ENCODE measurements at regions not wholly inside any gene's neighbourhood (a gene's known extent, or its start where the extent isn't known, plus 50 kb on each side); places are given as distances from the start of the nearest gene placed in this dataset.
"Not testable (repeated sequence)": the region's sequence is repeated elsewhere in the genome, so short reads cannot be mapped to it uniquely, and the experiment has no call there.

- FAIRE-seq (no peak), DNase-seq (ENCODE audit: insufficient read length, low spot score) (no peak)
- TF ChIP-seq CTCF (IDR thresholded peaks at IDR 0.05; ENCODE audit: insufficient read depth, missing control alignments): no peak
Measured at GRCh38 chr14:105894125-105894977, 368.0 kb downstream of the TMEM121 start.

GRCh38 chr14:105894978-105895881, 368.8 kb downstream of the TMEM121 start:
- DNase-seq (ENCODE audit: insufficient read length, low spot score) (no peak), FAIRE-seq (no peak)
- no peak for TF ChIP-seq CTCF (IDR thresholded peaks at IDR 0.05; ENCODE audit: insufficient read depth, missing control alignments)

GRCh38 chr14:105896206-105896605, 369.8 kb downstream of the TMEM121 start:
- not testable (repeated sequence) for DNase-seq (ENCODE audit: insufficient read length, low spot score); FAIRE-seq

GRCh38 chr14:105896961-105897724, 370.8 kb downstream of the TMEM121 start:
- not testable (repeated sequence) for DNase-seq (ENCODE audit: insufficient read length, low spot score); FAIRE-seq

GRCh38 chr14:105897725-105898113, 371.3 kb downstream of the TMEM121 start:
- TF ChIP-seq CTCF (IDR thresholded peaks at IDR 0.05; ENCODE audit: insufficient read depth, missing control alignments): no peak
- FAIRE-seq: no peak
- DNase-seq (ENCODE audit: insufficient read length, low spot score): no peak

- no peak for TF ChIP-seq CTCF (IDR thresholded peaks at IDR 0.05; ENCODE audit: insufficient read depth, missing control alignments)
- DNase-seq (ENCODE audit: insufficient read length, low spot score): no peak
- FAIRE-seq: no peak
Measured at GRCh38 chr14:105898482-105899010, 372.2 kb downstream of the TMEM121 start.

- no peak for FAIRE-seq
- no peak for DNase-seq (ENCODE audit: insufficient read length, low spot score)
- no peak for TF ChIP-seq CTCF (IDR thresholded peaks at IDR 0.05; ENCODE audit: insufficient read depth, missing control alignments)
Measured at GRCh38 chr14:105899071-105899641, 372.8 kb downstream of the TMEM121 start.
